Lung (tissue), 11 donors: ENCODE measurements at regions not wholly inside any gene's neighbourhood (a gene's known extent, or its start where the extent isn't known, plus 50 kb on each side); places are given as distances from the start of the nearest gene placed in this dataset.

Source experiments
- ATAC-seq: fragments of 200-7000 bp; cut with Tn5 transposase; one replicate; pipeline ENCODE4 v1.9.1; 2020; ENCODE audit warnings: moderate number of reproducible peaks; ENCODE audit not compliant: insufficient read depth, low FRiP score
- DNase-seq, 3 donors: peaks; one replicate each; pipeline ENCODE4 v3.0.0-alpha.2; 2013 to 2017
- H3K27ac ChIP-seq, 2 donors: one replicate each; pipeline ENCODE4 v1.5.1; 2013; ENCODE audit warnings: mild to moderate bottlenecking in 2 of 2, moderate library complexity in 2 of 2, control low read depth in 1 of 2, inconsistent platforms in 1 of 2, low read depth in 1 of 2, low read length in 1 of 2
- H3K27me3 ChIP-seq, 3 donors: one replicate each; pipeline ENCODE4 v1.5.1; 2013; ENCODE audit warnings: low read length in 2 of 3; ENCODE audit not compliant: control insufficient read depth in 3 of 3, insufficient read depth in 3 of 3
- H3K36me3 ChIP-seq, 4 donors: one replicate each; pipeline ENCODE4 v1.5.1; 2013; ENCODE audit warnings: low read length in 4 of 4, mild to moderate bottlenecking in 1 of 4, moderate library complexity in 1 of 4; ENCODE audit not compliant: control insufficient read depth in 4 of 4, insufficient read depth in 4 of 4
- H3K4me1 ChIP-seq, 5 donors: one replicate each; pipeline ENCODE4 v1.5.1; 2013; ENCODE audit warnings: low read length in 5 of 5, mild to moderate bottlenecking in 2 of 5, moderate library complexity in 1 of 5; ENCODE audit not compliant: control insufficient read depth in 5 of 5, insufficient read depth in 5 of 5
- H3K4me3 ChIP-seq: one replicate; pipeline ENCODE4 v1.5.1; 2013; ENCODE audit warnings: mild to moderate bottlenecking, control low read depth, moderate library complexity
- H3K9ac ChIP-seq, 2 donors: one replicate each; pipeline ENCODE4 v1.5.1; 2013; ENCODE audit warnings: low read length in 2 of 2, control low read depth in 1 of 2; ENCODE audit not compliant: insufficient read depth in 1 of 2
- H3K9me3 ChIP-seq, 4 donors: one replicate each; pipeline ENCODE4 v1.5.1; 2013; ENCODE audit warnings: low read length in 3 of 4, mild to moderate bottlenecking in 1 of 4, moderate library complexity in 1 of 4; ENCODE audit not compliant: control insufficient read depth in 4 of 4, insufficient read depth in 3 of 4
- WGBS, 2 donors: extraction: QIAGEN DNeasy Blood & Tissue Kit; methylation state at CpG; one replicate each; pipeline ENCODE4 v1.1.7; 2013; 5-methylcytosine and 5-hydroxymethylcytosine counted together
- TF ChIP-seq, protein P1 (sequence below): IDR thresholded peaks from 2 replicates; pipeline ENCODE4 v1.5.1; 2012; ENCODE audit warnings: mild to moderate bottlenecking; ENCODE audit errors: control extremely low read depth, extremely low read depth
- donor health status: control.
- donor health status: control.
- donor health status: Bipolar disorder and iron deficiency.
- donor health status: healthy.
- donor health status: DM: yes; HTN: yes; CAD: no.

DNA sequence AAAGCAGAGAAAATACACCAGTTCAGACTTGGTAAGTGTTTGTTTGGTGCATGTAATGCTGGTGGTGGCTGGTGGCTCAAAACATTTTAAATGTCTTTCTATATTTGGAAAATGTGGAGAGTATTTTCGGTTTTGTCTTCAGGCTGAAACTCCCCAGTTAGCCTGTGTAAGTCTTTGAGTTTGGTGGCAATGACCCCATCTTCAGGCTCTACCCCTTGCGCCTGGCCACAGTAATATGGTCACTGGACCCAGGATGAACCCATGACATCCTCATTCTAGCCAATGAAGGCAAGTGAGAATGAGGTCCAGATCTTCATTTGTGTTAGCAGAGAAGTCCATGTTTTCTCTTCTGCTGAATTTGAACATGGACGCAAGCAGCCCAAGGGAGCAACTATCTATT lies 422.6 kb downstream of the BRINP1 start:
- DNase-seq = no peak
- Histone ChIP-seq H3K36me3 (no peaks in the 10 kb centered on the region), H3K4me3 (no peak overlapping the region), H3K27me3 (no peaks in the 10 kb centered on the region), H3K27ac (no peak overlapping the region), H3K9me3 (no peaks in the 10 kb centered on the region), H3K9ac (no peak overlapping the region), H3K4me1 (no peaks in the 10 kb centered on the region)
- no peak for ATAC-seq
- WGBS, 2 donors = 79 to 85% methylated on average over 3 of the region's 3 CpGs
- TF ChIP-seq, protein P1, sequence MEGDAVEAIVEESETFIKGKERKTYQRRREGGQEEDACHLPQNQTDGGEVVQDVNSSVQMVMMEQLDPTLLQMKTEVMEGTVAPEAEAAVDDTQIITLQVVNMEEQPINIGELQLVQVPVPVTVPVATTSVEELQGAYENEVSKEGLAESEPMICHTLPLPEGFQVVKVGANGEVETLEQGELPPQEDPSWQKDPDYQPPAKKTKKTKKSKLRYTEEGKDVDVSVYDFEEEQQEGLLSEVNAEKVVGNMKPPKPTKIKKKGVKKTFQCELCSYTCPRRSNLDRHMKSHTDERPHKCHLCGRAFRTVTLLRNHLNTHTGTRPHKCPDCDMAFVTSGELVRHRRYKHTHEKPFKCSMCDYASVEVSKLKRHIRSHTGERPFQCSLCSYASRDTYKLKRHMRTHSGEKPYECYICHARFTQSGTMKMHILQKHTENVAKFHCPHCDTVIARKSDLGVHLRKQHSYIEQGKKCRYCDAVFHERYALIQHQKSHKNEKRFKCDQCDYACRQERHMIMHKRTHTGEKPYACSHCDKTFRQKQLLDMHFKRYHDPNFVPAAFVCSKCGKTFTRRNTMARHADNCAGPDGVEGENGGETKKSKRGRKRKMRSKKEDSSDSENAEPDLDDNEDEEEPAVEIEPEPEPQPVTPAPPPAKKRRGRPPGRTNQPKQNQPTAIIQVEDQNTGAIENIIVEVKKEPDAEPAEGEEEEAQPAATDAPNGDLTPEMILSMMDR = no peak

DNA sequence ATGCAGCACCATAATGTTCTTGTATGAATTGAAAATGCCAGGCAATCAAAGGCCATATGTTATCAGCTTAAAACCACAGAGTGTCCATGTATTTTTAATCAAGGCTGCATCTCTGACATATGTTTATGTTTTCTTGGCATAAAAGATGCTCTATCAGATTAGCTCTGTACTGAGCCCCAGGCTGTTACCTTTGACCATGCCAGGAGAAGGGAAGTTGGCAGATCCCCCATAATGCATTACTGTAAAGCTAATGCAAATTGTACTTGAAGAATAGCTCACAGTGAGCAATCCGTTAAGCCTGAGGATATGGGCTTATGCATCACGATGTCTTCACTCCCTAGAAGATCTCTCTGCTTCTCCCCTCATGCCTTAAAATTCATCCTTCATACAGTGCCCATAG lies 414.4 kb downstream of the BRINP1 start:
- Histone ChIP-seq H3K27me3 (no peaks in the 10 kb centered on the region), H3K4me3 (no peak overlapping the region), H3K4me1 (no peaks in the 10 kb centered on the region), H3K36me3 (no peaks in the 10 kb centered on the region), H3K9ac (no peak overlapping the region), H3K27ac (no peak overlapping the region), H3K9me3 (peaks cover 0 to 2% (median 0%) of the 10 kb centered on the region in 4 donors)
- DNase-seq (no peak), ATAC-seq (no peak)
- 83% methylated on average over 2 of the region's 2 CpGs for WGBS, 2 donors
- TF ChIP-seq, protein P1 = no peak

DNA sequence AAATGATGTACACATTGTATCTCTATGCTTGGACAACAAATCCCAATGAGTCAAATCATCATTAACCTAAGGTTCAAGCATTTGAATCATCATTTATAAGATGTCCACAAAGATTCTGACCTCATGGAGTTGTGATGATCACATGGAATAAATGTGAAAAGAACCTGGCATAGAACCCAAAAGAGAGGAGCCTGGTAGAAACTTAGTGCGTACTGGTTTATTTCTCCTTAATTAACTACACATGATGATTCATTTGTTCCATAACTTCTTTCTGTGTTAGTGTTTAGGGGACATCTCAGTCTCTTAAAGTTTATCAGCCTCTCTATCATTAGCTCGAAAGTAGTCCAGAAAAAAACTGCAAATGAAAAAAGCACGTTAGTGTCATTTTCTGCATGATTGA lies 411.6 kb downstream of the BRINP1 start:
- Histone ChIP-seq H3K27me3 (no peaks in the 10 kb centered on the region), H3K36me3 (no peaks in the 10 kb centered on the region), H3K27ac (no peak overlapping the region), H3K4me3 (no peak overlapping the region), H3K9ac (no peak overlapping the region), H3K9me3 (peaks cover 0 to 2% (median 0%) of the 10 kb centered on the region in 4 donors), H3K4me1 (no peaks in the 10 kb centered on the region)
- no peak for ATAC-seq
- TF ChIP-seq, protein P1 = no peak
- 83 to 87% methylated on average over 3 of the region's 3 CpGs for WGBS, 2 donors
- no peak for DNase-seq

DNA sequence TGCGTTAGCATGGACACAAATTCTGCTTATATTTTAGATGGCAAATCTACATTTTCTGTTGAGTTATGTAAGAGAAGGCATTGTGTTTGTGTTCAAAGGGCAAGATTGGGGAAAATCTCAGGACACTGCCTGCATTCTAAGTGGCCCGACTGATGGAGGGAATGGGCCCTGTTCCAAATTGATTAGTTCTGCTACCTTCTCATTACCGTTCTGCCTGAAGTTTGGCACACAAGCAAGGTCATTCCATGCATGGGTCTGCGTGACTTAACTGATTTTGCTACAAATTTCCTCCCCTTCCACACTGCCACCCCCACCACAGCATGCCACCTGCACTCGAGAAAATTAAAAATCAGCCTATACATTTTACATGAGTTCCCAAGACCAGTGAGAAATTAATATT lies 409.9 kb downstream of the BRINP1 start:
- H3K4me1 ChIP-seq = no peaks in the 10 kb centered on the region
- TF ChIP-seq, protein P1 = no peak
- WGBS, 2 donors = 85 to 87% methylated on average over 5 of the region's 5 CpGs
- H3K27ac ChIP-seq = no peak overlapping the region
- H3K36me3 ChIP-seq = no peaks in the 10 kb centered on the region
- no peak for DNase-seq
- H3K9me3 ChIP-seq = peaks cover 0 to 2% (median 0%) of the 10 kb centered on the region in 4 donors
- H3K4me3 ChIP-seq = no peak overlapping the region
- no peak for ATAC-seq
- H3K9ac ChIP-seq = no peak overlapping the region
- no peaks in the 10 kb centered on the region for H3K27me3 ChIP-seq
